Fibroblast of skin of scalp (primary cell): ENCODE measurements at regions not wholly inside any gene's neighbourhood (a gene's known extent, or its start where the extent isn't known, plus 50 kb on each side); places are given as distances from the start of the nearest gene placed in this dataset.

Experiments used
- DNase-seq: peaks from one replicate; pipeline ENCODE4 v3.0.0-alpha.2; 2013

- no peak for DNase-seq
Observed at GRCh38 chr2:78498125-78498524, 527.4 kb upstream of the REG3G start.

GRCh38 chr2:78506301-78506700 is 519.2 kb upstream of the REG3G start:
- DNase-seq = no peak

- DNase-seq = no peak
Observed at GRCh38 chr2:78521938-78522337, 503.6 kb upstream of the REG3G start.

- DNase-seq = no peak
Observed at GRCh38 chr2:78532762-78533379, 492.6 kb upstream of the REG3G start.

- DNase-seq = no peak
Observed at GRCh38 chr2:78535395-78535794, 490.1 kb upstream of the REG3G start.

- DNase-seq = no peak
Observed at GRCh38 chr2:78538322-78538721, 487.2 kb upstream of the REG3G start.

GRCh38 chr2:78540255-78540654 is 485.2 kb upstream of the REG3G start:
- no peak for DNase-seq

GRCh38 chr2:78541088-78541450 is 484.4 kb upstream of the REG3G start:
- DNase-seq = no peak

GRCh38 chr2:78541451-78542267 is 483.8 kb upstream of the REG3G start:
- no peak for DNase-seq

- DNase-seq = no peak
Observed at GRCh38 chr2:78546843-78547242, 478.7 kb upstream of the REG3G start.

- no peak for DNase-seq
Observed at GRCh38 chr2:78549766-78550165, 475.7 kb upstream of the REG3G start.

GRCh38 chr2:78553866-78554647 is 471.4 kb upstream of the REG3G start:
- no peak for DNase-seq

GRCh38 chr2:78561876-78562275 is 463.6 kb upstream of the REG3G start:
- no peak for DNase-seq

- DNase-seq = no peak
Observed at GRCh38 chr2:78564666-78565065, 460.8 kb upstream of the REG3G start.

GRCh38 chr2:78568782-78569373 is 456.6 kb upstream of the REG3G start:
- no peak for DNase-seq

GRCh38 chr2:78576409-78576808 is 449.1 kb upstream of the REG3G start:
- no peak for DNase-seq

- no peak for DNase-seq
Observed at GRCh38 chr2:78585871-78586270, 439.6 kb upstream of the REG3G start.

- no peak for DNase-seq
Observed at GRCh38 chr2:78586316-78586715, 439.2 kb upstream of the REG3G start.

- DNase-seq = no peak
Observed at GRCh38 chr2:78589871-78590270, 435.6 kb upstream of the REG3G start.

- no peak for DNase-seq
Observed at GRCh38 chr2:78592491-78592890, 433.0 kb upstream of the REG3G start.

GRCh38 chr2:78601113-78601512 is 424.4 kb upstream of the REG3G start:
- DNase-seq = no peak

- no peak for DNase-seq
Observed at GRCh38 chr2:78602862-78603261, 422.6 kb upstream of the REG3G start.

GRCh38 chr2:78606895-78607294 is 418.6 kb upstream of the REG3G start:
- DNase-seq = no peak
